Heart left ventricle (tissue), 16 donors: ENCODE measurements at regions not wholly inside any gene's neighbourhood (a gene's known extent, or its start where the extent isn't known, plus 50 kb on each side); places are given as distances from the start of the nearest gene placed in this dataset.

Experiments
- ATAC-seq, 4 donors: fragments of 200-7000 bp; cut with Tn5 transposase; one replicate each; pipeline ENCODE4 v1.9.1; 2020 to 2022; ENCODE audit warnings: moderate library complexity in 4 of 4, mild to moderate bottlenecking in 3 of 4, moderate number of reproducible peaks in 1 of 4
- DNase-seq, 5 donors: peaks; one replicate each; pipeline ENCODE4 v3.0.0-alpha.2; 2020
- H3K27ac ChIP-seq, 12 donors: fragments of 200-600 bp; sonication (generic) in 4 of 12; one replicate each; pipeline versions ENCODE4 v1.5.0 to v1.8.0; 2016 to 2022; ENCODE audit warnings: mild to moderate bottlenecking in 2 of 12
- H3K27me3 ChIP-seq, 9 donors: fragments of 200-600 bp; sonication (generic) in 2 of 9; one replicate each; pipeline versions ENCODE4 v1.5.1 to v1.8.0; 2016 to 2022; ENCODE audit warnings: mild to moderate bottlenecking in 3 of 9
- H3K36me3 ChIP-seq, 9 donors: fragments of 200-600 bp; sonication (generic) in 2 of 9; one replicate each; pipeline versions ENCODE4 v1.5.0 to v1.8.0; 2018 to 2022; ENCODE audit warnings: mild to moderate bottlenecking in 2 of 9
- H3K4me1 ChIP-seq, 12 donors: fragments of 200-600 bp; sonication (generic) in 4 of 12; one replicate each; pipeline versions ENCODE4 v1.5.0 to v1.8.0; 2016 to 2022; ENCODE audit warnings: mild to moderate bottlenecking in 3 of 12
- H3K4me3 ChIP-seq, 12 donors: fragments of 200-600 bp; sonication (generic) in 4 of 12; one replicate each; pipeline versions ENCODE4 v1.5.0 to v1.8.0; 2017 to 2022; ENCODE audit warnings: mild to moderate bottlenecking in 9 of 12, moderate library complexity in 4 of 12
- H3K9me3 ChIP-seq, 12 donors: fragments of 200-600 bp; sonication (generic) in 4 of 12; one replicate each; pipeline versions ENCODE4 v1.5.0 to v1.8.0; 2016 to 2022; ENCODE audit warnings: mild to moderate bottlenecking in 1 of 12
- CTCF ChIP-seq, 12 donors: fragments of 200-600 bp; sonication (generic) in 4 of 12; IDR thresholded peaks; one replicate each; pipeline versions ENCODE4 v1.5.0 to v1.8.0; 2018 to 2022; ENCODE audit warnings: antibody characterized with exemption in 12 of 12, mild to moderate bottlenecking in 5 of 12
- POLR2A ChIP-seq, 2 donors: fragments of 450-650 bp; IDR thresholded peaks; one replicate each; pipeline ENCODE4 v1.6.1; 2017; ENCODE audit warnings: antibody characterized with exemption in 2 of 2, mild to moderate bottlenecking in 2 of 2, moderate library complexity in 2 of 2
- WGBS, 4 donors: extraction: QIAGEN DNeasy Blood & Tissue Kit in 2 of 4; methylation state at CpG; one replicate each; pipeline versions ENCODE4 v1.1.5 to v1.1.7; 2013 to 2018; 5-methylcytosine and 5-hydroxymethylcytosine counted together
- intact Hi-C, 10 donors: fragments of 100-400 bp; cut with DNase I; formaldehyde crosslinking; loops; one replicate each; pipeline versions ENCODE4 v1.11.1 to v1.14.2; 2022
- donor health status: ischemic (EF 13 %, LVEDD 7.1; RV severe dilation, severe dysfunction).
- donor health status: healthy with polysubstance abuse.
- donor health status: DM: no; HTN: yes; CAD: no.
- donor health status: DM: no; HTN: no; CAD: no.
- donor health status: ischemic (EF 25% LVEDD 6.9; RV normal size, moderate dysfunction).
- donor health status: ischemic (EF 25% LVEDD 5.7; RV mildly dilated, moderate dysfunction).
- donor health status: healthy.
- donor health status: DM: yes; HTN: yes; CAD: no.
- donor health status: ischemic (EF 35%, LVEDD 5.7; RV mildly dilated, moderate dysfunction).
- donor health status: nonischemic (EF 11% LVEDD 7.7; RV severe dilation, severe dysfunction).
- donor health status: DM: yes; HTN: yes; CAD: no.
- donor health status: PGD.
- donor health status: ischemic (EF 29% LVEDD 5.4; RV normal size, mild dysfunction).
- donor health status: nonischemic (EF 23%, LVEDD 6.1; RV moderate dilation, normal function).

GRCh38 chr1:38534473-38534823, 325.1 kb downstream of the RRAGC start:
- TF ChIP-seq CTCF (IDR thresholded peaks at IDR 0.05) (no peak), POLR2A (IDR thresholded peaks at IDR 0.05) (no peak)
- no peak overlapping the region for H3K27ac ChIP-seq

GRCh38 chr1:38533772-38534472, 325.6 kb downstream of the RRAGC start:
- no peak for ATAC-seq
- H3K27ac ChIP-seq, result no peak overlapping the region
- no peaks in the 10 kb centered on the region for H3K36me3 ChIP-seq
- no peak for TF ChIP-seq CTCF (IDR thresholded peaks at IDR 0.05)
- no peak for TF ChIP-seq POLR2A (IDR thresholded peaks at IDR 0.05)
- H3K4me3 ChIP-seq, result no peak overlapping the region
- no peaks in the 10 kb centered on the region for H3K4me1 ChIP-seq
- DNase-seq, result no peak
- WGBS, 4 donors, result 59 to 64% (median 64%) methylated on average over 5 of the region's 5 CpGs
- intact Hi-C loops, result no loop called here
- H3K9me3 ChIP-seq, result no peaks in the 10 kb centered on the region
- H3K27me3 ChIP-seq, result peaks cover 0 to 19% (median 0%) of the 10 kb centered on the region in 9 donors

More at GRCh38 chr1:38534473-38534823, 325.1 kb downstream of the RRAGC start:
- 54 to 67% (median 59%) methylated on average over 7 of the region's 7 CpGs for WGBS, 4 donors
- Histone ChIP-seq H3K4me1 (no peaks in the 10 kb centered on the region), H3K36me3 (no peaks in the 10 kb centered on the region), H3K4me3 (no peak overlapping the region), H3K27me3 (peaks cover 0 to 21% (median 0%) of the 10 kb centered on the region in 9 donors), H3K9me3 (no peaks in the 10 kb centered on the region)
- ATAC-seq, result no peak
- DNase-seq, result no peak
- intact Hi-C loops, result no loop called here

GRCh38 chr1:38530957-38531356, 328.6 kb downstream of the RRAGC start:
- ATAC-seq, result no peak
- H3K27me3 ChIP-seq, result peaks cover 0 to 17% (median 7%) of the 10 kb centered on the region in 9 donors
- no peaks in the 10 kb centered on the region for H3K9me3 ChIP-seq

GRCh38 chr1:38529946-38530345, 329.6 kb downstream of the RRAGC start:
- DNase-seq (no peak), ATAC-seq (no peak)
- Histone ChIP-seq H3K4me1 (no peaks in the 10 kb centered on the region), H3K4me3 (no peak overlapping the region), H3K27me3 (peaks cover 0 to 24% (median 8%) of the 10 kb centered on the region in 9 donors), H3K27ac (no peak overlapping the region), H3K9me3 (no peaks in the 10 kb centered on the region), H3K36me3 (no peaks in the 10 kb centered on the region)
- intact Hi-C loops, result no loop called here
- WGBS, 4 donors, result 77 to 100% (median 96%) methylated on average over 1 to 3 of the region's 3 CpGs
- TF ChIP-seq CTCF (IDR thresholded peaks at IDR 0.05) (no peak), POLR2A (IDR thresholded peaks at IDR 0.05) (no peak)

More at GRCh38 chr1:38530957-38531356, 328.6 kb downstream of the RRAGC start:
- Histone ChIP-seq H3K27ac (no peak overlapping the region), H3K4me3 (no peak overlapping the region), H3K36me3 (no peaks in the 10 kb centered on the region), H3K4me1 (no peaks in the 10 kb centered on the region)
- WGBS, 4 donors, result 85 to 96% (median 88%) methylated on average over 3 of the region's 3 CpGs
- DNase-seq, result no peak
- intact Hi-C loops, result no loop called here
- TF ChIP-seq CTCF (IDR thresholded peaks at IDR 0.05) (no peak), POLR2A (IDR thresholded peaks at IDR 0.05) (no peak)
